ENCODE measurements at regions not wholly inside any gene's neighbourhood (a gene's known extent, or its start where the extent isn't known, plus 50 kb on each side); places are given as distances from the start of the nearest gene placed in this dataset.
"Not testable (repeated sequence)": the region's sequence is repeated elsewhere in the genome, so short reads cannot be mapped to it uniquely, and the experiment has no call there.

GRCh38 chr6:90375681-90376439 is 79.2 kb upstream of the BACH2 start:
- Mint-ChIP-seq H3K4me1 (peaks cover under 1% of the 10 kb centered on the region), H3K27ac (peak overlapping the region; percentile 21), H3K36me3 (no peaks in the 10 kb centered on the region), H3K9me3 (no peaks in the 10 kb centered on the region), H3K27me3 (no peaks in the 10 kb centered on the region), H3K4me3 (no peak overlapping the region)
- no peak for DNase-seq

DNA sequence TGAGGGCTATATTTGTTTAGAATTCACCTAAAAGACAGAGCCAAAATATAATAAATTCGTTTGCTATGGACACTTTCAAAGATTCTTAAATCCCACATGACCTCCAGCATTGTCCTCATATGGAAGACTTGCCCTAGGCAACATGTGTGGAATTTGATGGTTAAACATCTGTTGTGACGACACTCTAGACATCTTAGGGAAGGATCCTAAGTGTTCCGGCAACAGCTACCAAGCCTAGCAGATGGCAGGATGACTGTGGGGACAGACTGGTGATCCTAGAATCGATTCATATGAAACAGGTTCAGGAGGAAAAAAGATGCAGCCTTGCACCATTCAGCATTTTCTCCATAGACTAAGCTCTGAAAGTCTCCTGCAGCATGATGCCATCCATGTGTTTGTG is 77.6 kb upstream of the BACH2 start:
- H3K27me3 Mint-ChIP-seq = no peaks in the 10 kb centered on the region
- no peaks in the 10 kb centered on the region for H3K36me3 Mint-ChIP-seq
- H3K27ac Mint-ChIP-seq = no peak overlapping the region
- H3K9me3 Mint-ChIP-seq = no peaks in the 10 kb centered on the region
- no peak for DNase-seq
- H3K4me3 Mint-ChIP-seq = no peak overlapping the region
- H3K4me1 Mint-ChIP-seq = peaks cover 11% of the 10 kb centered on the region

DNA sequence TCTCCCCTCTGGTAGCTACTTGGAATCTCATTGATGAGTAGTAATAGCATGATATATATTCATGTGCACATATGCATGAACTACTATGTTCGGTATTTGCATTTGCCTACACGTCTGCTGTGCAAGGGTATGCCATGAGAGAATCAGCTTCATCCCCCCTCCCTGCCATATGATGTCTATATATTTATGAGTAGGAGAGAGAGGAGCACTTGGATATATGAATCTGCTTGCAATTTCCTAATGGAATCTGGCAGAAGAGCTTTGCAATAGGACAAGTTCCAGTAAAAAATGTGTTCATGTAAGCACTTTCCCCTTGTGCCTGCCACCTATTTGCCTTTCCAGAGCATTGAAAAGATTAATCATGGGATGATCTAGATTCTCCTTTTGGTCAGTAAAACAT is 76.2 kb upstream of the BACH2 start:
- H3K4me1 Mint-ChIP-seq = peaks cover 17% of the 10 kb centered on the region
- no peak overlapping the region for H3K27ac Mint-ChIP-seq
- H3K9me3 Mint-ChIP-seq = peaks cover under 1% of the 10 kb centered on the region
- H3K36me3 Mint-ChIP-seq = peaks cover under 1% of the 10 kb centered on the region
- H3K4me3 Mint-ChIP-seq = no peak overlapping the region
- no peak for DNase-seq
- no peaks in the 10 kb centered on the region for H3K27me3 Mint-ChIP-seq

DNA sequence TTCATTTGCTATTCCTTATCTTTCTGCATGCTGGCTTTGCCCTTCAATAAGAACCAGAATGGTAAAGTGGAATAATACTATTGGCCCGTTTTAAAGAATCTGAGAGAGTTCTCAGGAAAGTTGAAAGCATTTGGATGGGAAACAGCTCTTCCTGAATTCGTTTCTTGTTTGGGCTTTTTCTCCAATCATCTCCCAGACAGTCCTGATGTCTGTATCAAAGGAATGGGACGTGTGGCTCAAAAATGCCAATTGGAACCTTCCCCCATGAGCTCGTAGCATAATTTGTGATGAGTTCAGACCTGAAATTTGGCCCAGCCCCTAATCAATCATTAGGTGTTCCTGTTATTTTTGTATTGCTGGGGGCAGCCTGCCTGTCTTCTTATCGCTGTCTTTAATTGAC is 75.8 kb upstream of the BACH2 start:
- no peaks in the 10 kb centered on the region for H3K27me3 Mint-ChIP-seq
- peaks cover 1% of the 10 kb centered on the region for H3K9me3 Mint-ChIP-seq
- no peak overlapping the region for H3K4me3 Mint-ChIP-seq
- no peak overlapping the region for H3K27ac Mint-ChIP-seq
- DNase-seq = no peak
- peaks cover 17% of the 10 kb centered on the region for H3K4me1 Mint-ChIP-seq
- H3K36me3 Mint-ChIP-seq = peaks cover 3% of the 10 kb centered on the region

DNA sequence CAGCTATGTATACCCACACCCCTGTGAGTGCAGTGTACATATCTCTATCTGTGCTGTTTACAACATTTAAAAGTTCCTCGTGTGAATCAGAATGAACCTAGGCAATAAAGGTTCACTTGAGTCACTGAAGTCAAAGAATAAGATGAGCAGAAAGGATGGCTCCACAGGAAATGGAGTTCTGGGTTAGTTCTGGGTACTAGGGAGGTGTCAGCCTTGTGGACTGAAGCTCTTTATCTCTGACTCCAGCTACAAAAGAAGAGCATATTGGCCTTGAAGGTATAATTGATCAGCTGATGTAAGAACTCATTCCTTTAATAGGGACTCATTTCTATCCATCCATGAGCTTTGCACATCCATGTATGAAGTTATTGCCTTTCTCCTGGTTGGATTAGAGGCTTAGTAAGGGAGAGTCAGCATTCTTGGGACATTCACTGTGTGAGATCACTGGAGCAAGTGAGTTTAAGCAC is 73.9 kb upstream of the BACH2 start:
- Mint-ChIP-seq H3K4me3 (no peak overlapping the region), H3K4me1 (peaks cover 17% of the 10 kb centered on the region), H3K27me3 (no peaks in the 10 kb centered on the region), H3K36me3 (peaks cover 3% of the 10 kb centered on the region), H3K9me3 (peaks cover 1% of the 10 kb centered on the region), H3K27ac (peak overlapping the region; percentile 18)
- DNase-seq = no peak

DNA sequence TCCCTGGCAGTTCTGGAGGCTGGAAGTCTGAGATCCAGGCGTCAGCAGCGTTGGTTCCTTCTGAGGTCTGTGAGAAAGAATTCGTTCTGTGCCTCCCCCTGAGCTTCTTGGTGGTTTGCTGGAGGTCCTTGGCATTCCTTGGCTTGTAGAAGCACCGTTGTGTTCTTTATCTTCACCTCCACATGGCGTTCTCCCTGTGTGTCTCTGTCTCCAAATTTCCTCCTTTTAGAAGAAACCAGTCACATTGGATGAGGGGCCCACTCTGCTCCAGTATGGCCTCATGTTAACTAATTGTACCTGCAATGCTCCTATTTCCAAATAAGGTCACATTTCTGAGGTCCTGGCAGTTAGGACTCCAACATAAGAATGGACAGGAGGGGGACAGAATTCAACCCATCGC is 73.0 kb upstream of the BACH2 start:
- Mint-ChIP-seq H3K9me3 (peaks cover 1% of the 10 kb centered on the region), H3K27ac (no peak overlapping the region), H3K4me3 (no peak overlapping the region), H3K36me3 (peaks cover 3% of the 10 kb centered on the region), H3K27me3 (no peaks in the 10 kb centered on the region), H3K4me1 (peaks cover 17% of the 10 kb centered on the region)
- DNase-seq = no peak

DNA sequence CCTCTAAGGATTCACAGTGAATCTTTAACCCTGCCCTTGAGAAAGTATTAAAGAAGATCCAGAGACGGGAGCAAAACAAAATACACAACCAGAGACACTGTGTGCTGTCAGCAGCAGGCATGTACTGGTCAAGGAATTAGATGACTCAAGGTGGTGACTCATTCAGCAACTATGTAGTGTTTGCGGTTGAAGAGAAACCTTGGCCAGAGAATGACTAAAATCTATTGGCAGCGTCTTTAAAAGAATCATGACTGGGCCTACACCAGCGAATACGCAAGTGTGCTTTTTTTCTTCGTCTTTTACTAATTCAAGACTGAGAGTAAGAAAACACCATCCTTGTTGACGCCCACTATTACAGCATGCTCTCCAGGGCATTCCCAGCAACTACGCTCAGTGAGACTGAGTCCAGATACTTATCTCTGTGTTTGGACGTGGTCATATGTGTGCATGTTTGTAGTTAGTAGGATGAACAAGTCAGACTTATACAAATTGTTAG is 72.4 kb upstream of the BACH2 start:
- Mint-ChIP-seq H3K27ac (no peak overlapping the region), H3K4me1 (peaks cover 21% of the 10 kb centered on the region), H3K27me3 (no peaks in the 10 kb centered on the region), H3K36me3 (peaks cover 3% of the 10 kb centered on the region), H3K4me3 (no peak overlapping the region), H3K9me3 (peaks cover 1% of the 10 kb centered on the region)
- no peak for DNase-seq

DNA sequence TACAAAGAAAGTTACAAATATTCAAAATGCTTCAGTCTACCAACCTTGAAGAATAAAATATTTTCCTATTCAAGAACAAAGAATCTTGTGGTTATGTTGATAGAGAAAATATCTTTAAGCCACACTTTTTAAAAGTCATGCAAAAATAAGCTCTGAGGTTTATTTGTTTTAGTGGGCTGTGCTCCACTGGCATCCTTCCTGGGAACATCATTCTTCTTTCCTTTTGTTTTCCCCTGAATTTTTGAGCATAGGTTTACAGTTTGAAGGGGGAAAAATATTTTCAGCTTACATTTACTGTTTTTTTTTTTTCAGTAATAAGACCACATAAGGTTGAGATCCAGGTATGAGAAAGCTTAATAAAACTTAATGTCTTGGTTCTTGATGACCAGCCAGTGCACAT is 72.0 kb upstream of the BACH2 start:
- H3K36me3 Mint-ChIP-seq = peaks cover 3% of the 10 kb centered on the region
- H3K9me3 Mint-ChIP-seq = peaks cover 1% of the 10 kb centered on the region
- DNase-seq = no peak
- H3K27me3 Mint-ChIP-seq = no peaks in the 10 kb centered on the region
- H3K4me1 Mint-ChIP-seq = peaks cover 26% of the 10 kb centered on the region
- no peak overlapping the region for H3K4me3 Mint-ChIP-seq
- H3K27ac Mint-ChIP-seq = no peak overlapping the region

GRCh38 chr6:90368001-90368400 is 71.4 kb upstream of the BACH2 start:
- no peak overlapping the region for H3K27ac Mint-ChIP-seq
- peaks cover 28% of the 10 kb centered on the region for H3K4me1 Mint-ChIP-seq
- no peaks in the 10 kb centered on the region for H3K27me3 Mint-ChIP-seq
- DNase-seq = no peak
- H3K4me3 Mint-ChIP-seq = no peak overlapping the region
- peaks cover 3% of the 10 kb centered on the region for H3K36me3 Mint-ChIP-seq
- H3K9me3 Mint-ChIP-seq = peaks cover 1% of the 10 kb centered on the region

DNA sequence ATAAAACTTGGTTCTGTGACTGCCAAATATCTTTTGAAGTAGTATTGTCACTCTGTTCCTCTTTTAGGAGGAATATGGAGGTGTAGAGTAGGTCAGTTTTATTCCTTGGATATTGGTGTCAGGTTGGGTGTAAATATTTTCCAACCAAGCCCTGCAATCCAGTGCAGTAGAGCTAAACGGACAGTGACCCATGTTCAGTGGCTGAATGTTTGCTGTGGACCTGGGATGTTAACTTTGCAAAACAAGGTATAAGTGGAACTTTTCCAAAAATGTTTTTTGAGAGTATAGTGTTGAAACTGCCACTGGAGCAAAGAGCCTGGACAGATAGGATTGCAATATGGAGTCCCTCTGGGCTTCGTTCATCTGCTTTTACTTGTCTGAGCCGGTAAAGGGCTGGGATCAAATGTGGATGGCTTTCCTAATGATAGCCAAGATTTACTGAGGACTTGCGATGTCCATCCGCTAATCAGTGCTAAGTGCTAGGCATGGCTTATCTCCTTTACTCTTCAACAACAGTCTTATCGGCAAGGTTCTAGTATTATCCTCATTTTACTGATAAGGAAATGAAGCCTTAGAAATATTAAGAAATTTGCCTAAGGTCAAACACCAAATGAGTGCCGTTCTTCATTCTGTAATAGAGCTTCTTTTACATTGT is 69.0 kb upstream of the BACH2 start:
- peaks cover 25% of the 10 kb centered on the region for H3K4me1 Mint-ChIP-seq
- H3K27me3 Mint-ChIP-seq = no peaks in the 10 kb centered on the region
- no peak for DNase-seq
- H3K27ac Mint-ChIP-seq = no peak overlapping the region
- H3K36me3 Mint-ChIP-seq = peaks cover 3% of the 10 kb centered on the region
- no peak overlapping the region for H3K4me3 Mint-ChIP-seq
- H3K9me3 Mint-ChIP-seq = peaks cover 1% of the 10 kb centered on the region

GRCh38 chr6:90365002-90365401 is 68.4 kb upstream of the BACH2 start:
- Mint-ChIP-seq H3K27me3 (no peaks in the 10 kb centered on the region), H3K9me3 (peaks cover 1% of the 10 kb centered on the region), H3K36me3 (peaks cover 3% of the 10 kb centered on the region), H3K4me1 (peaks cover 22% of the 10 kb centered on the region), H3K4me3 (no peak overlapping the region), H3K27ac (no peak overlapping the region)
- DNase-seq = no peak

- H3K27ac Mint-ChIP-seq = no peak overlapping the region
- H3K4me1 Mint-ChIP-seq = peaks cover 17% of the 10 kb centered on the region
- DNase-seq = no peak
- no peaks in the 10 kb centered on the region for H3K27me3 Mint-ChIP-seq
- no peak overlapping the region for H3K4me3 Mint-ChIP-seq
- H3K36me3 Mint-ChIP-seq = peaks cover 3% of the 10 kb centered on the region
- H3K9me3 Mint-ChIP-seq = peaks cover 1% of the 10 kb centered on the region
Measured at GRCh38 chr6:90364286-90364685, 67.6 kb upstream of the BACH2 start.

DNA sequence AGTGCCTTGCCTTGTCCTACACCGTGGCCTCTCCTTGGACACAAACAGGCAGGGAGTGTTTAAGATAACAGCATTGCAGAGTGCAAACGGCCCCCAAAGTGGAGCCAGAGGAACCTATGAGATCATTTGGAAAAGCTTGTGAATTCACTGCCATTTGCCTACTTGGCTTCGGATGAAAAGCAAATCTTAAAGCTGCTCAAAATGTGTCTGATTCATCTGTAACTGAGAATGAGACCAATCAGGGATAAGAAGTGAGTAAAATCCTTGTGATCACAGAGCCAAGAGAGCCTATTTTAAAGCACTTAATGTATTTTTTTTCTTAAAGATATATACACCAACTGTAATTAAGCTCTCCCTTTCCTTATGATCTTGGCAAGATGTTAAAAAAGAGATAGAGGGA is 65.7 kb upstream of the BACH2 start:
- no peak overlapping the region for H3K27ac Mint-ChIP-seq
- DNase-seq = no peak

GRCh38 chr6:90361174-90361573 is 64.5 kb upstream of the BACH2 start:
- no peak overlapping the region for H3K4me3 Mint-ChIP-seq
- no peaks in the 10 kb centered on the region for H3K9me3 Mint-ChIP-seq
- H3K4me1 Mint-ChIP-seq = peaks cover 11% of the 10 kb centered on the region
- DNase-seq = no peak
- H3K36me3 Mint-ChIP-seq = no peaks in the 10 kb centered on the region
- H3K27ac Mint-ChIP-seq = no peak overlapping the region
- H3K27me3 Mint-ChIP-seq = no peaks in the 10 kb centered on the region

More for the DNA sequence above, 65.7 kb upstream of the BACH2 start:
- Mint-ChIP-seq H3K27me3 (no peaks in the 10 kb centered on the region), H3K4me1 (peaks cover 10% of the 10 kb centered on the region), H3K9me3 (no peaks in the 10 kb centered on the region), H3K36me3 (no peaks in the 10 kb centered on the region), H3K4me3 (no peak overlapping the region)

- not testable (repeated sequence) for H3K27me3 Mint-ChIP-seq, H3K4me3 Mint-ChIP-seq, H3K27ac Mint-ChIP-seq, H3K9me3 Mint-ChIP-seq, H3K4me1 Mint-ChIP-seq, H3K36me3 Mint-ChIP-seq, DNase-seq
Measured at GRCh38 chr6:90358036-90358770, 61.6 kb upstream of the BACH2 start.
